SK-N-MC (cell line): ENCODE measurements at regions not wholly inside any gene's neighbourhood (a gene's known extent, or its start where the extent isn't known, plus 50 kb on each side); places are given as distances from the start of the nearest gene placed in this dataset.

Experiments
- DNase-seq: peaks from one replicate; pipeline ENCODE4 v3.0.0-alpha.2; 2011; ENCODE audit warnings: low read depth, low spot score
- H3K27ac ChIP-seq: fragments of 200-600 bp; sonication (generic); 2 replicates; pipeline ENCODE4 v1.5.1; 2016; ENCODE audit warnings: mixed run types
- H3K36me3 ChIP-seq: fragments of 200-600 bp; sonication (generic); 2 replicates; pipeline ENCODE4 v1.6.1; 2017; ENCODE audit warnings: antibody characterized with exemption, low read length, mixed read lengths; ENCODE audit not compliant: insufficient read depth
- H3K4me3 ChIP-seq: fragments of 200-600 bp; sonication (generic); 2 replicates; pipeline ENCODE4 v1.5.1; 2016
- H3K9ac ChIP-seq: fragments of 200-600 bp; sonication (generic); 2 replicates; pipeline ENCODE4 v1.8.0; 2017; ENCODE audit warnings: mixed run types, mixed read lengths; ENCODE audit not compliant: insufficient read length
- H3K9me3 ChIP-seq: fragments of 200-600 bp; sonication (generic); 2 replicates; pipeline ENCODE4 v1.6.1; 2017; ENCODE audit warnings: low read depth, mild to moderate bottlenecking, antibody characterized with exemption, low read length, moderate library complexity, mixed read lengths
- EZH2 ChIP-seq: fragments of 200-600 bp; sonication (generic); IDR thresholded peaks from one replicate; pipeline ENCODE4 v1.6.1; 2017; ENCODE audit warnings: antibody characterized with exemption
- FOXP2 ChIP-seq: optimal IDR thresholded peaks from 2 replicates; pipeline ENCODE3; 2011; ENCODE audit warnings: mild to moderate bottlenecking, moderate library complexity; ENCODE audit not compliant: insufficient read depth; ENCODE audit errors: extremely low read length, control extremely low read depth
- POLR2AphosphoS5 ChIP-seq: IDR thresholded peaks from 2 replicates; pipeline ENCODE4 v1.6.1; 2012; ENCODE audit warnings: mild to moderate bottlenecking, low read depth, low read length, borderline replicate concordance

- DNase-seq = no peak
- Histone ChIP-seq H3K9me3 (0 out of 2 replicates have a peak, but pooled peaks cover 2% of the 10 kb centered on the region), H3K9ac (no peak overlapping the region), H3K27ac (no peak overlapping the region), H3K36me3 (no peaks in the 10 kb centered on the region), H3K4me3 (no peak overlapping the region)
- TF ChIP-seq EZH2 (no peak), FOXP2 (no peak), POLR2AphosphoS5 (no peak)
Measured at GRCh38 chr4:96675416-96675815, 835.5 kb downstream of the PDHA2 start.

GRCh38 chr4:96675896-96676295, 836.0 kb downstream of the PDHA2 start:
- Histone ChIP-seq H3K4me3 (no peak overlapping the region), H3K36me3 (no peaks in the 10 kb centered on the region), H3K27ac (no peak overlapping the region), H3K9me3 (0 out of 2 replicates have a peak, but pooled peaks cover 2% of the 10 kb centered on the region), H3K9ac (no peak overlapping the region)
- TF ChIP-seq POLR2AphosphoS5 = no peak
- no peak for TF ChIP-seq FOXP2
- TF ChIP-seq EZH2 = no peak
- DNase-seq = no peak

GRCh38 chr4:96676754-96677435, 837.0 kb downstream of the PDHA2 start:
- TF ChIP-seq FOXP2 = no peak
- no peak for TF ChIP-seq POLR2AphosphoS5
- no peak for TF ChIP-seq EZH2
- DNase-seq = no peak
- H3K9me3 ChIP-seq = 0 out of 2 replicates have a peak, but pooled peaks cover 2% of the 10 kb centered on the region

DNA sequence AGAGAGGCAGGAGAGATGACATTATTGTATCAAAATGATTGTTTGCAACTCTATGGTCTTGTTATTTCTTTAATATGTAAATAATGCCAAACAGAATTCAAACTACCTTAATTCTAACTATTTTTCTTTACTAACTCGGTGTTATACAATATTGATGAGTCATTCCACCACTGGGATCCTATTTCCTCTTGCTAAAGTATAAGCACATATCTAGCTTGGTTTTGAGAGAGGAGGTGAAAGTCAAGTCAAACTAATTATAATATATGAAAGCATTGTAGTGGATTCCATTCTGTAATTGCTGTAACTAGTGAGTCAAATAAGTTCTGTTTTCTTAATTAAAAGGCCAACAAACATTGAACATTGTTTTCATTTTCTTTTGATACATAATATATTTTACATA, 837.6 kb downstream of the PDHA2 start:
- 0 out of 2 replicates have a peak, but pooled peaks cover 2% of the 10 kb centered on the region for H3K9me3 ChIP-seq
- no peak for DNase-seq
- no peak overlapping the region for H3K27ac ChIP-seq
- no peak overlapping the region for H3K9ac ChIP-seq
- TF ChIP-seq EZH2 (no peak), POLR2AphosphoS5 (no peak), FOXP2 (no peak)
- no peaks in the 10 kb centered on the region for H3K36me3 ChIP-seq
- no peak overlapping the region for H3K4me3 ChIP-seq

More at GRCh38 chr4:96676754-96677435, 837.0 kb downstream of the PDHA2 start:
- no peak overlapping the region for H3K9ac ChIP-seq
- H3K36me3 ChIP-seq = no peaks in the 10 kb centered on the region
- no peak overlapping the region for H3K27ac ChIP-seq
- H3K4me3 ChIP-seq = no peak overlapping the region

DNA sequence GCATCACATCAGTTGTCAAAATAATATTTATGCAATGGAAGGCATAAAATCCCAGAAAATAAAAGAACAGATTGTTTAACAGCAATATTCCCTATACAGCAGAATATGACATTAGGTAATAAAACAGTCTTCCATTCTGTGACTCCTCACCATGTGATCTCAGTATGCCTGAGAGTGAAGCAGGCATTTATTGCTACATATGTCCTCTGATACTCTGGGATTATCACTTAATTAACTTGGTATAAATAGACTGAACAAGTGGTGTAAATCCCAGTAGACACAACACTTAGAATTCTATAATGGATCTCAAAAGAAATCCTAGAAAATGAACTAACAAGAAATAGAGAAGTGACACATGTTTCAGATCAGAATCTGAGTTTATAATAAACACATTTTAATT, 841.3 kb downstream of the PDHA2 start:
- TF ChIP-seq FOXP2 (no peak), POLR2AphosphoS5 (no peak), EZH2 (no peak)
- no peak for DNase-seq
- Histone ChIP-seq H3K9me3 (0 out of 2 replicates have a peak, but pooled peaks cover 2% of the 10 kb centered on the region), H3K27ac (no peak overlapping the region), H3K4me3 (no peak overlapping the region), H3K9ac (no peak overlapping the region), H3K36me3 (no peaks in the 10 kb centered on the region)

- Histone ChIP-seq H3K4me3 (no peak overlapping the region), H3K9ac (no peak overlapping the region), H3K9me3 (no peaks in the 10 kb centered on the region), H3K27ac (no peak overlapping the region), H3K36me3 (no peaks in the 10 kb centered on the region)
- DNase-seq = no peak
- no peak for TF ChIP-seq FOXP2
- TF ChIP-seq EZH2 = no peak
- TF ChIP-seq POLR2AphosphoS5 = no peak
Measured at GRCh38 chr4:96685691-96686090, 845.8 kb downstream of the PDHA2 start.

DNA sequence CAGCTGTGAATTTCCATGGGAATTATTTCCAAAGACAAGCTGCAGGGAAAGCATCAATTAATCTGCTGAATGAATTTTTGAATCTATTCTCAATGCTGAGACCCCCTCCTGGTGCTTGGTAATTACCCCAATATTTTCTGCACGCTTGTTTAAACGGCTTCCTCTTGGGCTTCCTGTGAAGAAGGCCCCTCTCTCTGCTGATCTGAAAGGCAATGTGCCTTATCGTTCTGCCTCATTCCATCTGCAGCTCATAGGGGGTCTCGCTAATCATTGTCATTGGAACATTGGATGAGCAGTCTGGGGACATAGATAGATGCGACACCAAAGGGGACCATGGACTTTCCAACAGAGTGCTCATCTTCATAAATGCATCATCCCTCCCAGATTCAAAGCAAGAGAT, 851.6 kb downstream of the PDHA2 start:
- no peak overlapping the region for H3K27ac ChIP-seq
- H3K4me3 ChIP-seq = no peak overlapping the region
- H3K9ac ChIP-seq = no peak overlapping the region
- peak; percentile 64 for DNase-seq
- H3K9me3 ChIP-seq = no peaks in the 10 kb centered on the region
- H3K36me3 ChIP-seq = no peaks in the 10 kb centered on the region
- TF ChIP-seq FOXP2 (no peak), POLR2AphosphoS5 (peak; percentile 26; the same call in 1 of the 2 replicates), EZH2 (no peak)

DNA sequence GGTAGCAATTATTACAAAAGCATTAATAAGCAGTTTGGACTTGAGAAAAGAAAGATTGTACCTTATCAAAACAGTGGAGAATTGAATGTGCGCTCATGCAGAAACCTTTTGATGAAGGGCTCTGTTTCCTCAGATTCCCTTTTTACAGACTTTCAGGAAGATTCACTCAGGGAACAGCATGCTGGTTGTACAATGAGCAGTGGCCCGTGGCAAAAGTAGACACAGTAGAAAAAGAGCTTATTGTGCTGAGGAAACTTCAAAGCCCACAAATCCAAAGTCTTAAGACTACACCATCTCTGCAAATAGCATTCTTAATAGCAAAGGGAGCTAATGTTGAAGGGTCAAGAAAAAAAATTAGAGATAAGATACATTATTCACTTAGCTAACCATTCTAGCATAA, 858.9 kb downstream of the PDHA2 start:
- Histone ChIP-seq H3K9me3 (no peaks in the 10 kb centered on the region), H3K9ac (no peak overlapping the region), H3K27ac (no peak overlapping the region; the same call in 1 of the 2 replicates), H3K4me3 (peak overlapping the region; percentile 37; the same call in 1 of the 2 replicates), H3K36me3 (no peaks in the 10 kb centered on the region)
- peak; percentile 56 for DNase-seq
- TF ChIP-seq FOXP2 (no peak), EZH2 (no peak), POLR2AphosphoS5 (no peak)

- no peak overlapping the region for H3K4me3 ChIP-seq
- H3K9ac ChIP-seq = no peak overlapping the region
- H3K9me3 ChIP-seq = no peaks in the 10 kb centered on the region
- no peaks in the 10 kb centered on the region for H3K36me3 ChIP-seq
- no peak for TF ChIP-seq EZH2
- TF ChIP-seq POLR2AphosphoS5 = no peak
- TF ChIP-seq FOXP2 = no peak
- H3K27ac ChIP-seq = no peak overlapping the region
- DNase-seq = no peak
Measured at GRCh38 chr4:96703265-96703664, 863.4 kb downstream of the PDHA2 start.

- DNase-seq = no peak
- H3K9me3 ChIP-seq = no peaks in the 10 kb centered on the region
- H3K27ac ChIP-seq = no peak overlapping the region
- H3K36me3 ChIP-seq = no peaks in the 10 kb centered on the region
- no peak overlapping the region for H3K9ac ChIP-seq
- no peak overlapping the region for H3K4me3 ChIP-seq
- TF ChIP-seq POLR2AphosphoS5 = no peak
- no peak for TF ChIP-seq EZH2
- no peak for TF ChIP-seq FOXP2
Measured at GRCh38 chr4:96708766-96709165, 868.9 kb downstream of the PDHA2 start.
